NCI-H526 treated with DMSO at 0.1 percent for 48 hours (cell line): ENCODE measurements at regions not wholly inside any gene's neighbourhood (a gene's known extent, or its start where the extent isn't known, plus 50 kb on each side); places are given as distances from the start of the nearest gene placed in this dataset.
"Not testable (repeated sequence)": the region's sequence is repeated elsewhere in the genome, so short reads cannot be mapped to it uniquely, and the experiment has no call there.

Source experiments
- DNase-seq: peaks from one replicate; lab custom pipeline; 2025; lab: John Stamatoyannopoulos, UW

DNA sequence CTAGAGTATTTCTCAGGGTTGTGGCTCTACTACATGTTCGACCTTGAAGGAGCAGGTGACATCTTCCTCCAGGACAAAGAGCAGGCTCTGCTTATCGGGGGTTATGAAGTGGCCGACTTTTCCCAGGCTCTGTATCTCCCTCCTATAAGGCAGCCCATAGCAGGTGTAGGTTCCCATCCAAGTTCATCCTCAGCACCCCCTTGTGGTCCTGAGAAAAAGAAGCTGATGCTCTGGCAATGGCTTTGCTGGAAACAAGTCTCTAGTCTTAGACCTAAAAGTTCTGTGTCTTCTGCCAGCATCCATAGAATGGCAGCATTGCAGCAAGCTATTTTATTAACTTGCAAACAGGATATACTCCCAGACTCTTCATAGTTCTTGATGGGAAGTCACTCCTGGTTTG is 836.6 kb upstream of the PRKX start:
- peak; percentile 1 for DNase-seq

DNA sequence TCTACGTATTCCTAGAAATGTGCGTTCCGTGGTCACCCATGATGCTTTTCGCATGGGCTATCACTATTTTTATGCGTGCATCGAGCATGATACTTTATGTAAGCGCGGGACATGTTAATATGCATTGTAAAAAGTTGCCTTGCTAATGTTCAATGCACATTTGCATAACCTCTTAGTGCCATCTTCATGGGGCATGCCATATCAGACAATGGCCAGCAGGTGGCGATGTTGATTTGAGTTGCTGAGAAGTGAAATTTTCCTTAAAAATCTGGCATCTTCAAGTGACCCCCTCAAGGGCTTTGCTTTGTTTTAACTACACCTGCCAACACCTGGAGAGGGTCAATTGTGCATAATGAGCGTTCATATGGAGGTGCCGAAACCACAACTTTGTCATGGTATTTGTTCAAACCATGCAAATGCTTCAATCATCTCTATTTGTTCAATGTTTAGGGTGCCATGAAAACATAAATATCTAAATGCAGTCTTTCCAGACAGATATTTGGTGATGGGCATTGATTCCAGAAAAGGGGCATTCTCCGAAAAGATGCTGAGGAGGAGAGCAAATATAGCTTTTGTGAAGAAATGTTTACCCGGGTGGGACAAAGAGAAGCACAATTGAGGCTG is 833.9 kb upstream of the PRKX start:
- peak; percentile 54 for DNase-seq

DNA sequence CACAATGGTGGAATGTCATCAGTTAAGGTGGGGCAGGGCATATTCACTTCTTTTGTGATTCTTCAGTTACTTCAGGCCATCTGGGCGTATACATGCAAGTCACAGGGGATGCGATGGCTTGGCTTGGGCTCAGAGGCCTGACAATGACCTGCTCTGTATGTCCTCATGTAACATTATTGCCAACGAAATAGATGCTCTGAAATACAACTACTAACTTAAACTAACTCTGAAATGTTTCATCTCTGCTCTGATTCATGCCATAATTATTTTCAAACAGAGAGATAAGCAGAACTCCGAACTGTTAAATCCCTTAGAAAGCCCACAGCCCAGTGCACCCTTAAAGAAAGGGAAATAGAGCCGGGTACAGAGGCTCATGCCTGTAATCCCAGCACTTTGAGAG is 832.7 kb upstream of the PRKX start:
- not testable (repeated sequence) for DNase-seq

DNA sequence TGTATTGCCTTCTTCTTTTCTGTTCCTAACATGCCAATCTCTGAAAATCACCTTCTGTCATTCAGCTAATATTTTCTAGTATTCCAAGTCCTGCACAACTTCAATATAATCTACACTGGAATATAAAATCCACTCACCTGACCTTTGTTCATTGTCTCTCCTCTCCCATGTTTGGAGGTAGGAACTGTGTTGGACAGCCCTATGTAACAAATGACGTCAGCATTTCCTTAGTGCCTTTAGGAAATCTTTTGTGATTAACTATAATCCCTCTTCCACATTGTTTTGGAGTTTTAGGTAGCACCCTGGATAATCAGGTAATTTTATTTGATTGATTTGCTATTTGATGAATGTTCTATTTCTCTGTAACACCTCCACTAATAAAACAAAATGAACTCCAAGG is 814.8 kb upstream of the PRKX start:
- no peak for DNase-seq

DNA sequence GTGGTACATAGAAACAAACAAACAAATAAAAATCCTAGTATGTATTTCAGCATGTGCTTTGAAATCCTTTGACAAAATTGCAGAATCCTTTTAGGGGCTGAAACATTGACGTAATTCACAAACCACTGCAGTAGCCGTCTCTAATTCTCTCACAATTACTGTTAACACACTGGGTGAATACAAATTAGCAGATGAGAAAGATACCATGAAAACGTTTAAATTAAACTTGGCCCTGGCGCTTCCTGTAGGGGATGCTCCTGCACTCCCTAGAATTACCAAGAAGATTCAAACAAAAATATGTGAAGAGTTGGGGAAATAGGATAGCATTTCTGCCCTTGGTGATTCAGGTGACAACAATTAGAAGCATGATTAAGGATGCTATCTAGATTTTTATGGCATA is 772.5 kb upstream of the PRKX start:
- no peak for DNase-seq

- no peak for DNase-seq
Measured at GRCh38 chrX:4484266-4484665, 770.8 kb upstream of the PRKX start.

DNA sequence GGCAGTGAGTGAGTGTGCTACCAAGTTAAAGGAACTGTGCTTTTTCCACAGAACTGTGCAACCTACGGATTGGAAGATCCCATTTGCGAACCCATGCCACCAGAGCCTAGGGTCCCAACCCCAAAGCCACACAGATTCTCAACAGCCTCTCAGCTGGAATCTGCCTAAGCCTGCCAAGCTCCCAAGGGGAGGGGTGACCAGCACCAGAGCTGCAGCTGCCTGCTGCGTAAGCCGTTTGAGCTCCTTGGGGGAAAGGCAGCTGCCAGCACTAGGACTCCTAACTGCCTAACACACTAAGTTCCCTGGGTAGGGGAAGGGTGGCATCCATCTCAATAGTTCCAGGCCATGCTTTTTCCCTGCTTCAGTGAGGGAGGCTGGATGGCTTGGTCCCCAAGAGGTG is 738.1 kb upstream of the PRKX start:
- DNase-seq: no peak

- no peak for DNase-seq
Measured at GRCh38 chrX:4450177-4450576, 736.7 kb upstream of the PRKX start.

GRCh38 chrX:4435905-4436304 is 722.5 kb upstream of the PRKX start:
- DNase-seq: no peak

DNA sequence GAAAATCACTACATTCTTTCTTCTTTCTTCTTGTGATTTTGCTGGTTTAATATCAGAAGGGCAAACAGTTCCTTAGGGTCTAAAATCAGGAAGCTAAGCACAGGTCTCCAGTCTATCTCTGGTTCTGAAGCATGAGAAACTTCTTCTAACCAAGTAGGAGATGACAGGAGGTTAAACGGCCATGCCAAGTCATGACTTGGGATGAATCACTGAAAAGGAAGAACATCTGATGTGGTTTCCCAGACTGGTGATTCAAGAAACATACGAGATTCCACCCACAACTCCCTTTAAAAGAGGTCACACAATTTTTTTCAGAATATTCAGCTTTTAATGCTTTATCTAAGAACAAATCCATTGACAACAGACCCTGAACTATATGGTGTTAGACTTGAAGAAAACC is 684.0 kb upstream of the PRKX start:
- no peak for DNase-seq

GRCh38 chrX:4382273-4382672 is 668.8 kb upstream of the PRKX start:
- no peak for DNase-seq

DNA sequence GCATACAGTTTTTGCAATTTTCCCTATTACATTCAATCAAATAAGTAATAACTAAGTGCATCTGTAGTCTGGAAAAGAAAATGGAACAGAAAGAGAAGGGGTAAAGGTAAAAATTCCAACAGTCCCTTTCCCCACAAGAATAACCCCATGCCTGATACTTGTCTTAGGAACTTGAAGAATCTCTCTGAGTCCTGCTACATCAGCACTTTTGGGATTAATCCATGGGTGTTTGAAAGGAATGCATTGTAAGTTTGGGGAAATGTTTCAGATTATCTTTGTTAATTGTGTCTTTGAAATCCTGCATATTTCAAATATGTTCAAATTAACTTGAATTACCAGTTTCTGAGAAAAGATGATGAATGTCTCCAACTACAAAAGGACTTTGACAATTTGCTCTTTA is 667.3 kb upstream of the PRKX start:
- DNase-seq: no peak

GRCh38 chrX:4379071-4379470 is 665.6 kb upstream of the PRKX start:
- no peak for DNase-seq

- no peak for DNase-seq
Measured at GRCh38 chrX:4373791-4374190, 660.3 kb upstream of the PRKX start.

- no peak for DNase-seq
Measured at GRCh38 chrX:4358577-4358976, 645.1 kb upstream of the PRKX start.

- no peak for DNase-seq
Measured at GRCh38 chrX:4322916-4323315, 609.5 kb upstream of the PRKX start.

DNA sequence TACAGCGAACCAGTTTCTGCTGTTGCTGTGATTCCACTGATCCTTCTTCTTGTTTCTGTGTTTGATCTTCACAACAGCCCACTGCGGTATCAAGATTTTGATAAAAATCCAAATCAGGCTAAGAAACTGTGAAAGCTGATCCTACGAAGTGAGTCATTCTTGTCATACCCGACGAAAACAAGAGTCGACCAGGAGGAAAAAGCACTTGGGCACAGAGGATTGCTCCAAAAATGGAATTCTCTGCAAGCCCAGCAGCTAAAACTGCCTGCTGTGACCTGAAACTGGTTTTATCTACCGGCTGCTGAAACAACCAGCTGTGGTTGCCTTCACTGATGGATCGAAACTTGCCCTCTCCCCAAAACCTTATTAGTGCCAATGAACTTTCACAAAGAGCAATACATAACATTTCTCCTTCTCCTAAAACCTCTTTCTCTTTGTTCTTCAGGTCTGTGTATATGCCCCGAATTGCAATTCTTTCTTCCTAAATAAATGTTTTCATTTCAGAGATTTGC is 607.0 kb upstream of the PRKX start:
- no peak for DNase-seq

- no peak for DNase-seq
Measured at GRCh38 chrX:4315891-4316290, 602.4 kb upstream of the PRKX start.

- no peak for DNase-seq
Measured at GRCh38 chrX:4314586-4314985, 601.1 kb upstream of the PRKX start.

GRCh38 chrX:4277122-4277521 is 563.7 kb upstream of the PRKX start:
- DNase-seq: no peak

DNA sequence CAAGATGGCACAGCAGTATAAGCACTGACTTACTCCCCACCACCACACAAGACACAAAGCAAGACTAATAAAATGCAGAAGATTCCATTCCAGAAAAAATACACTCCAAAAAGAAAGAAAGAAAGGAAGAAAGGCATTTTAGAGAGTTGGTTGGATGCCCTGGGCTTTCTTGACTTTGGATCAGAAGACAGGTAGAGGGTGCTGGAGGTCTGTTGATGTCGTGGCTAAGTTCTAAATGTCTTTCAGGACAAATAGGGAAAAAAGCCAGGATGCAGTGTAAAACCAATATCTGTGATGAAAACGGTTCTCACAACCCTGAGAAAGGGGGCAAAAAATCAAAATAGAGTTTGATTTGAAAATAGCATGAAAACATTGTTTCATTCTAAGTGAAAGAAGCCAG is 555.2 kb upstream of the PRKX start:
- no peak for DNase-seq

DNA sequence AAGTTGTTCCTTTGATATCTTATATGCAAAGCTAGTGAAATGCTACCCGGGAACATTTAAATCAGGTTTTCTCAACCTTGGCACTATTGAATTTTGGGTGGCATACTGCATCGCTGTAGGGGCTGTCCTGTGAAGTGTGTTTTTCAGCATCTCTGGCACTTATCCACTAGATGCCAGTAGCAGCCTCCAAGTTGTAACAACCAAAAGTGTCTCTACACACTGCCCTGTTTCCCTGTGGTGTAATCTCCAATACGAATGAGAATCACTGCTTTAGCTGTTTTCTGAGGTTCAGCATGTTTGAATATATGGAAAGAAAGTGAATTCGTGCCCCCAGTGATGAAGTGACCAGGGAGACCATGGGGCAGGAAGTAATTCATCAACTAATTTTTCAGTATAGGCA is 551.6 kb upstream of the PRKX start:
- DNase-seq: no peak

GRCh38 chrX:4263030-4263803 is 549.8 kb upstream of the PRKX start:
- peak; percentile 14 for DNase-seq

DNA sequence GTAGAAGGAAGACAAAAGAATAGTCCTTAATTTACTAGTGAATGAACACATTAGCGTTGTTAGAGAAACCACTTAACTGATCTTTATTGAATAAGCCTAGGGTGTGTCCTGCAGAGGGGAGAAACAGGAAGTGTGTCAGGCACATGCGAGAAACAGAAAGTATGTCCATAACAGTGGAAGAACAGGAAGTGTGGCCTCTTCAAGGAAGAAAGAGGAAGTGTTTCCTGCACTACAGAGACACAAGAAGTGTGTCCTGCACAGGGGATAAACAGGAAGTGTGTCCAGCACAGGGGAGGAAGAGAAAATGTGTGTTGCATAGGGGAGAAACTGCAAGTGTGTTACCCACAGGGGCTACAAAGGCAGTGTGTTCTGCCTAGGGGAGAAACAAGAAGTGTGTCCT is 539.6 kb upstream of the PRKX start:
- DNase-seq: no peak
